Fibroblast of villous mesenchyme (primary cell): ENCODE measurements at regions not wholly inside any gene's neighbourhood (a gene's known extent, or its start where the extent isn't known, plus 50 kb on each side); places are given as distances from the start of the nearest gene placed in this dataset.

Experiments used
- DNase-seq: peaks from one replicate; pipeline ENCODE4 v3.0.0-alpha.2; 2010; ENCODE audit warnings: low read depth
- H3K4me3 ChIP-seq: 2 replicates; pipeline ENCODE4 v1.5.1; 2011; ENCODE audit warnings: low read depth, mild to moderate bottlenecking, low read length
- CTCF ChIP-seq: IDR thresholded peaks from 2 replicates; pipeline ENCODE4 v1.5.1; 2012; ENCODE audit warnings: low read depth, mild to moderate bottlenecking, low read length; ENCODE audit not compliant: insufficient read depth

GRCh38 chr6:18837013-18837412 lies 449.9 kb downstream of the RNF144B start:
- no peak overlapping the region for H3K4me3 ChIP-seq
- no peak for TF ChIP-seq CTCF
- DNase-seq = no peak

- no peak for TF ChIP-seq CTCF
- no peak overlapping the region for H3K4me3 ChIP-seq
- no peak for DNase-seq
Measured at GRCh38 chr6:18842534-18842933, 455.4 kb downstream of the RNF144B start.

- TF ChIP-seq CTCF = no peak
- H3K4me3 ChIP-seq = no peak overlapping the region
- no peak for DNase-seq
Measured at GRCh38 chr6:18845896-18846295, 458.7 kb downstream of the RNF144B start.

GRCh38 chr6:18846327-18846726 lies 459.2 kb downstream of the RNF144B start:
- no peak for TF ChIP-seq CTCF
- no peak for DNase-seq
- H3K4me3 ChIP-seq = no peak overlapping the region

- TF ChIP-seq CTCF = no peak
Measured at GRCh38 chr6:18861204-18861603, 474.1 kb downstream of the RNF144B start.

GRCh38 chr6:18883268-18883667 lies 496.1 kb downstream of the RNF144B start:
- no peak for DNase-seq
- no peak for TF ChIP-seq CTCF
- H3K4me3 ChIP-seq = no peak overlapping the region

More at GRCh38 chr6:18861204-18861603, 474.1 kb downstream of the RNF144B start:
- DNase-seq = no peak
- no peak overlapping the region for H3K4me3 ChIP-seq

GRCh38 chr6:18883851-18884250 lies 496.7 kb downstream of the RNF144B start:
- TF ChIP-seq CTCF = no peak
- no peak for DNase-seq
- H3K4me3 ChIP-seq = no peak overlapping the region
